ENCODE measurements at regions not wholly inside any gene's neighbourhood (a gene's known extent, or its start where the extent isn't known, plus 50 kb on each side); places are given as distances from the start of the nearest gene placed in this dataset.

DNA sequence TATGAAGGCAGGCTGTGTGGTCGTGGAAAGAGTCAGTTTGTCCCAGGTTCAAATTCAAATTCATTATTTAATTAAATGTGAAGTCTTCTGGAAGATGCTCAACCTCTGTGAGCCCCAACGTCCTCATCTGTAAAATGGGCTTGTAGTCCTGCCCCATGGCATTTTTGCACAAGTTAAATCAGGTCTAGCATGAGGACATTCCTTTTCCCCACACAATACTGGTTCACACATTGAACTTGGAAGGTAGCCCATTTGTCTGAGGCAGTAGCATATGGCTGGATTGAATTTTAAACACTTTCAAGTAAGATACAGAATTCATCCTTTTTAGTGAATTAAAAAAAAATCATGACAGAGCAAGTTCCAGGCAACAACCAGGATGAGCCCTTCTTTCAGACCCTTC, 665.4 kb upstream of the HS6ST1 start:
- TF ChIP-seq, protein P1, sequence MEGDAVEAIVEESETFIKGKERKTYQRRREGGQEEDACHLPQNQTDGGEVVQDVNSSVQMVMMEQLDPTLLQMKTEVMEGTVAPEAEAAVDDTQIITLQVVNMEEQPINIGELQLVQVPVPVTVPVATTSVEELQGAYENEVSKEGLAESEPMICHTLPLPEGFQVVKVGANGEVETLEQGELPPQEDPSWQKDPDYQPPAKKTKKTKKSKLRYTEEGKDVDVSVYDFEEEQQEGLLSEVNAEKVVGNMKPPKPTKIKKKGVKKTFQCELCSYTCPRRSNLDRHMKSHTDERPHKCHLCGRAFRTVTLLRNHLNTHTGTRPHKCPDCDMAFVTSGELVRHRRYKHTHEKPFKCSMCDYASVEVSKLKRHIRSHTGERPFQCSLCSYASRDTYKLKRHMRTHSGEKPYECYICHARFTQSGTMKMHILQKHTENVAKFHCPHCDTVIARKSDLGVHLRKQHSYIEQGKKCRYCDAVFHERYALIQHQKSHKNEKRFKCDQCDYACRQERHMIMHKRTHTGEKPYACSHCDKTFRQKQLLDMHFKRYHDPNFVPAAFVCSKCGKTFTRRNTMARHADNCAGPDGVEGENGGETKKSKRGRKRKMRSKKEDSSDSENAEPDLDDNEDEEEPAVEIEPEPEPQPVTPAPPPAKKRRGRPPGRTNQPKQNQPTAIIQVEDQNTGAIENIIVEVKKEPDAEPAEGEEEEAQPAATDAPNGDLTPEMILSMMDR (IDR thresholded peaks at IDR 0.05), result no peak
- no peak for TF ChIP-seq EP300 (IDR thresholded peaks at IDR 0.05)

Measured in ovary (tissue), 3 donors.